Inflammatory macrophage treated with lipopolysaccharide for 1 hour (primary cell): ENCODE measurements at regions not wholly inside any gene's neighbourhood (a gene's known extent, or its start where the extent isn't known, plus 50 kb on each side); places are given as distances from the start of the nearest gene placed in this dataset.
"Not testable (repeated sequence)": the region's sequence is repeated elsewhere in the genome, so short reads cannot be mapped to it uniquely, and the experiment has no call there.

Experiments used
- DNase-seq, 2 donors: peaks; one replicate each; pipeline ENCODE4 v3.0.0-alpha.2; 2020 to 2022

- not testable (repeated sequence) for DNase-seq
These were observed 672.2 kb downstream of the PRIM2 start for GRCh38 chr6:57989520-57990080.

- DNase-seq = not testable (repeated sequence)
These were observed 681.6 kb downstream of the PRIM2 start for GRCh38 chr6:57998858-57999619.

DNA sequence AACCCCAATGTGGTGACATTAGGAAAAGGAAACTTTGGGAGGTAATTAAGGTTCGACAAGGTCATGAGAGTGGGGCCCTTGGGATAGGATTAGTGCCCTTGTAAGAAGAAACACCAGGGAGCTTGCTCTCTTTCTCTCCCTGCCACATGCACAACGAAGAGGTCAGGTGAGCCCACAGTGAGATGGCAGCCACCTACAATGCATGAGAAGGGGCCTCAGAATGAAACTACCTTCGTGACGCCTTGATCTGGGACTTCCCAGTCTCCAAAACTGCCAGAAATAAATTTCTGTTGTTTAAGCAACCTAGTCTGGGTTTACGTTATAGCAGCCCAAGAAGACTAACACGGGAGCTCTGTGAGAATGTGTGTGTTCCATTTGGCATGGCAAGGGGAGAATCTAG, 682.8 kb downstream of the PRIM2 start:
- not testable (repeated sequence) for DNase-seq

- DNase-seq = not testable (repeated sequence)
These were observed 686.2 kb downstream of the PRIM2 start for GRCh38 chr6:58003417-58004167.

- DNase-seq = not testable (repeated sequence)
These were observed 690.0 kb downstream of the PRIM2 start for GRCh38 chr6:58007334-58008000.

DNA sequence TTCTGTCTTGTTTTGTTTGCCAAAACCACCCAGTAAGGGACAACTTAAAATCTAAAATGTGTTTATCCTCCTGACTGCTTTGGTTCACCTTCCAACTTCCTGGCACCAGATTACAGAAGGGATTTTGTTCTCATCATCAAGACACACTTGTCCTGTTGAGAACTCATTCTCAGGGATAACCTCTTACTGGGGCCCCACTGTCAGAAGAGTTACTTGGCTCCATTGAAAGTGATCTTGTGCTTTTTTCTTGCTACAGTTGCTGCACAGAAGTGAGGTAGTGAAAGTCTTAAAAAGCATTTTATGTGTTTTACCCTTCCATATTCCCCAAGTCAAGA, 690.5 kb downstream of the PRIM2 start:
- DNase-seq = not testable (repeated sequence)

DNA sequence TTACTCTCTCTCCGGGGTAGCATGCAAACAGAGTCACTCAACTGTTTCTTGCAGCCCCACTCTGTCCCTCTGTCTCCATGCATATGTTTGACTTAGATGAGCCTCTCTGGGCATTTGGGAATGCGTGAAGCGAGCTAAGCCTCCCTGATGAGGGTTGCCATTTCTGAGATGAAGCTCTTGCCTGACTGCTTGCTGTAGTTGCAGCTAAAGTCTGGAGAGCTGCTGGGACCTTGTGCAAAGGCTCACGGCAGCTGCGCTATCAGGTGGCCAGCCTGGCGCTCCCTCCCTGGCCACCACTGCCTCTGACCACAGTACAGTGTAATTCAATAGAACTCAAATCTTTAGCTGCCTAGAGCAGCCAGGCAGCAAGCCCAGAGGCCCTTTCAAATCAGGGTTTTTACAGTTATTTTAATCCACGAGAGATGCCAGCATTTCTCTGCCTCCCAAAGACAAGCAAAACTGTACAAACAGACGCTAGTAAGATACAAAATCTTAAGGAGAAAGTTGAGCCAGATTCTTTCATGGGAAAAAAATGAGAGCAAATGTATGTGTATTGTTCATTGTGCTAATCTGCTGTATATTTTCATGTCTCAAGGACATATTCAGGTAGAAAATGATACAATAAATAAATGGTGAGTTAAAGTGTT, 694.6 kb downstream of the PRIM2 start:
- DNase-seq = not testable (repeated sequence)

GRCh38 chr6:58016614-58017013, 699.2 kb downstream of the PRIM2 start:
- DNase-seq = not testable (repeated sequence)

DNA sequence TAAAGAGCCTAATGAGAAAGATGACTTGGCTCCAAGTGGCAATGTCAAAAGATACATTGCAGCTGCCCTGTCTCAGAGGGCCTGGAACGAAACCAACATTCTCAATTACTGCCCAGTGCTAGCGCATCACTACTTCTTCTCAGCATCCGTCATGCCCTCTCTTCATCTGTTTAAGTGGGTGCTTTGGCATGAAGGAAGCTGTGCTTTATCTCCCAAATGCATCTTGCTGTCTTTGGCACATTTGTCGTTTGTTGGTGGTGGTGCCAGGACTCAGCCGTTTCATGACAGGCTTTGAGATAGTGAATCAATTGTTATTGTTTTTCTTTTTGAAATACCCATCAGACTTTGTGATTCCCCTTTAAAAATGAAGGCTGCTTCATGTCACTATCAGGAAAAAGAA, 710.8 kb downstream of the PRIM2 start:
- not testable (repeated sequence) for DNase-seq

GRCh38 chr6:58038213-58038612, 720.8 kb downstream of the PRIM2 start:
- not testable (repeated sequence) for DNase-seq

GRCh38 chr6:58046584-58046983, 729.2 kb downstream of the PRIM2 start:
- not testable (repeated sequence) for DNase-seq

- not testable (repeated sequence) for DNase-seq
These were observed 730.0 kb downstream of the PRIM2 start for GRCh38 chr6:58047389-58047788.

GRCh38 chr6:58047865-58048264, 730.4 kb downstream of the PRIM2 start:
- not testable (repeated sequence) for DNase-seq

GRCh38 chr6:58055465-58056176, 738.2 kb downstream of the PRIM2 start:
- DNase-seq = not testable (repeated sequence)

DNA sequence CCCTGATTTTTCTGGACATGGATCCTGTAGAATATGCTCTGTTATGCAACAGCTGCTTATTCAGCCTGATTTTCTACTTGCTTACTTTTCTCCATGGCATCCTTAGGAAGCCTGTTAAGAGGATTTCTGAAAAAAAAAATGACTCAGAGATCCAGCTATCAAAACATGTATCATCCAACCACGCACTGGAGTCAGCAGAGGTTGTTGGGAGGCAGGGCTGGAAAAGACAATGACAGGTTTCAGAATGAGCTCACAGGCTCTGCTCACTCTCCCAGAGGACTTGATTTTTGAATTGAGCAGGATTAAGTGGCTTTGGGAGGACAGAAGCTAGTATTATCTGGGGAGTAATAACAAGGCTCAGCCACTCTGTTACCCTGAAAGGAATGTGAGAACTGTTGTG, 742.3 kb downstream of the PRIM2 start:
- not testable (repeated sequence) for DNase-seq

DNA sequence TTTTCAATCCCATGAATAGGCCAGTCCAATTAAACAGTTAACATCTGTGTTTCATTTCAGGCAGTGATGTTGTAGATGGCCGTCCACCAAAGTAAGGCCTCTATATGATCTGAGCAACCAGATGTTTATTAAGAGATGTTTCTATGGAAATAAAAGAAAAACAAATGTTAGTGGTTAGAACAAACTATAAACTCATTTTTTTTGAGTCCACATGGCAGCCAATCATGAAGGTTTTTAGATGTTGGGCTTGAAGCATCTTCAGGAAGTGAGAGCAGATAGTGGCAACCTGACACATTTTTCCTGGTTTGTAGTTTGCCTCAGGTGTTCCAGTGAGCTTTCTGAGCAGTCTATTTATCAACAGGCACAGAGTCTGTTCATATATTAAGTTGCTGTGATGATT, 746.1 kb downstream of the PRIM2 start:
- not testable (repeated sequence) for DNase-seq

DNA sequence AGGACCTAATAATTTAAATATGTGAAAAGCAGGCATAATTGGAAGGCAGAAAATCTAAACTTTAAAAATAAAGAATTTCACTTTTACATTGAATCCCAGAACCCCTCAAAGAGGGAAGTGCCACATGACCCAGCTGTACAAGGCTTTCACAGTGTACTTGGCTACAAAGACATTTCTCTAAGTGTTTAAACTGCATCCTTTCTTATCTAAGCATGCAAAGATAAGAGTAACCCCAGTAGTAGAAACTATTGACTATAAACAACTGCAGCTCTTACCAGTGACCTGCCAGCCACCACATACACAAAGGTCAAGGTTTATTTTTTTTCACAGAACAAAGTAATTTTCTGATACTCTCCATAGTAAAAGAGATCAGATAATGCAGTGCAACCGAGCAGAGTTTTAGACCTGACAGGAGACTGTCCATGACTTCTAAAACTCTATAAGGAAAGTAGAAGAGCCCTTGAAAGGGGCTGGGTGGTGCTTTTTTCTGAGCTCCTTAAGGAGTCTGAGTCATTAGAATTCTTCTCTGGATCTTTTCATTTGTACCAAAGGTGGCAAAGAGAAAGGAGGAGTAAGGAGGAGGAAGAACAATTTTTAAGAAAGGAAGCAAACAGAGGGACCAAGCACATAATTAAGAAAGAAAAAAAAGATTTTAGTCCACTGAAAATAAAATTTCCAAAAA, 750.6 kb downstream of the PRIM2 start:
- DNase-seq = not testable (repeated sequence)

GRCh38 chr6:58073263-58073662, 755.8 kb downstream of the PRIM2 start:
- no peak for DNase-seq

GRCh38 chr6:58090067-58090466, 772.6 kb downstream of the PRIM2 start:
- DNase-seq = not testable (repeated sequence)

DNA sequence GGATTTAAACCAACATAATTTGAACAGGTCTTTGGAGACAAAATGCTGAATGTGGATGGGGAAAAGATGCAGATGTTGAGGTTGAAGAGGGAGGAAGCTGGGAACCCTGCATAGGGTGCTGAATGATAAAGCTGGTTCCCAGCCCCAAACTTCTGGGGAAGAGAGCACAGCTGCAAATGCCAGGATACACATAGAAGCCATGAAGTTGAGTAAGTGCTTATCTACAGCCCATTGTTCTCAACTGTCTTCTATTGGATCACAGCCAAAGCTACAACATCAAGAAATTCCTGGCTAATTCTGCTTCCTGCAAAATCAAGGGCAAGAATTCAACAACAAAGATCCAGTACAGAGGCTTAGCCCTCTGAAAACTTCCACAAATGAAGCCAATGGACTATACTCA, 779.8 kb downstream of the PRIM2 start:
- DNase-seq = not testable (repeated sequence)

GRCh38 chr6:58113960-58114359, 796.5 kb downstream of the PRIM2 start:
- DNase-seq = no peak
